HCT116 (cell line): ENCODE measurements at regions not wholly inside any gene's neighbourhood (a gene's known extent, or its start where the extent isn't known, plus 50 kb on each side); places are given as distances from the start of the nearest gene placed in this dataset.

Experiments used
- ATAC-seq: fragments of 200-7000 bp; cut with Tn5 transposase; 2 replicates; pipeline ENCODE4 v1.9.1; 2020; ENCODE audit warnings: mild to moderate bottlenecking, moderate library complexity
- BruUV-seq: library from RNA; stranded (reverse); fragments of 400-500 nt; replicated peaks from 2 replicates; lab custom pipeline; 2021; lab: Mats Ljungman, UMichigan
- CTCF ChIA-PET: fragments of 300-600 bp; sonication (Branson Sonifier 250); formaldehyde crosslinking; loops from one replicate; lab custom pipeline; 2021; ENCODE audit warnings: antibody characterized with exemption; lab: Charles Lee
- POLR2A ChIA-PET: fragments of 300-600, 350-600 bp; sonication (Branson Sonifier 250); formaldehyde crosslinking; loops from one replicate; lab custom pipeline; 2021; ENCODE audit warnings: antibody characterized with exemption; lab: Charles Lee
- RAD21 ChIA-PET, 2 experiments: fragments of 300-600 bp; sonication (Branson Sonifier 250); formaldehyde crosslinking; loops; one replicate each; lab custom pipeline; 2023; ENCODE audit warnings: low total read pairs in 2 of 2; ENCODE audit not compliant: uncharacterized antibody in 2 of 2, unreplicated experiment in 2 of 2, low non-redundant PET in 1 of 2; lab: Charles Lee
- DNase-seq: peaks from one replicate; pipeline ENCODE4 v3.0.0-alpha.2; 2010; ENCODE audit warnings: low read depth, low spot score
- H2AFZ ChIP-seq: fragments of 200-600 bp; shearing (Covaris generic), sonication (generic); 2 replicates; pipeline ENCODE4 v1.6.1; 2017; ENCODE audit warnings: low read depth, mixed run types, mixed read lengths, antibody characterized with exemption, low read length; ENCODE audit not compliant: poor library complexity, severe bottlenecking
- H3K27ac ChIP-seq: 2 replicates; pipeline ENCODE4 v1.5.1; 2012; ENCODE audit warnings: low read depth, low read length
- H3K27me3 ChIP-seq: fragments of 200-600 bp; sonication (generic); 2 replicates; pipeline ENCODE4 v1.6.1; 2016; ENCODE audit warnings: mixed run types, low read length, mixed read lengths; ENCODE audit not compliant: insufficient read depth
- H3K36me3 ChIP-seq, 2 experiments: fragments of 200-500 bp in 1 of 2; fragments of 200-600 bp in 1 of 2; sonication (Bioruptor generic) in 1 of 2; sonication (generic) in 1 of 2; 2 replicates each; pipeline versions ENCODE4 v1.5.1 to v1.6.1; 2014 to 2016; ENCODE audit warnings: low read length in 2 of 2, inconsistent platforms in 1 of 2, mixed read lengths in 1 of 2, mixed run types in 1 of 2; ENCODE audit not compliant: insufficient read depth in 2 of 2, control insufficient read depth in 1 of 2
- H3K4me1 ChIP-seq, 2 experiments: fragments of 200-600 bp in 1 of 2; sonication (generic) in 1 of 2; 2 replicates each; pipeline versions ENCODE4 v1.5.1 to v1.6.1; 2012 to 2017; ENCODE audit warnings: low read length in 2 of 2, inconsistent platforms in 1 of 2, mild to moderate bottlenecking in 1 of 2, mixed read lengths in 1 of 2, mixed run types in 1 of 2, moderate library complexity in 1 of 2; ENCODE audit not compliant: insufficient read depth in 2 of 2, control insufficient read depth in 1 of 2
- H3K4me2 ChIP-seq: fragments of 200-600 bp; sonication (generic); 2 replicates; pipeline ENCODE4 v1.6.1; 2017; ENCODE audit warnings: mixed run types, low read length, mixed read lengths
- H3K4me3 ChIP-seq, 2 experiments: fragments of 200-600 bp in 1 of 2; sonication (generic) in 1 of 2; replicated peaks in 1 of 2; 2 replicates each; pipeline ENCODE4 v1.5.1; 2011 to 2016; ENCODE audit warnings: low read length in 2 of 2, control low read depth in 1 of 2, low read depth in 1 of 2, mild to moderate bottlenecking in 1 of 2, mixed read lengths in 1 of 2, mixed run types in 1 of 2
- H3K79me2 ChIP-seq: fragments of 200-600 bp; sonication (generic); 2 replicates; pipeline ENCODE4 v1.6.1; 2017; ENCODE audit warnings: mild to moderate bottlenecking, mixed run types, low read length, moderate library complexity, mixed read lengths; ENCODE audit not compliant: insufficient read depth
- H3K9ac ChIP-seq: fragments of 200-600 bp; sonication (generic); 2 replicates; pipeline ENCODE4 v1.6.1; 2016; ENCODE audit warnings: low read length, mixed read lengths
- H3K9me2 ChIP-seq: fragments of 200-600 bp; sonication (generic), shearing (Covaris generic); 2 replicates; pipeline ENCODE4 v1.6.1; 2017; ENCODE audit warnings: mixed run types, mild to moderate bottlenecking, moderate library complexity; ENCODE audit not compliant: insufficient read depth
- H3K9me3 ChIP-seq, 2 experiments: fragments of 200-500 bp in 1 of 2; fragments of 200-600 bp in 1 of 2; sonication (Bioruptor generic) in 1 of 2; sonication (generic) in 1 of 2; 2 replicates each; pipeline ENCODE4 v1.6.1; 2014 to 2017; ENCODE audit warnings: low read length in 2 of 2, mixed read lengths in 2 of 2, inconsistent platforms in 1 of 2, low read depth in 1 of 2, mild to moderate bottlenecking in 1 of 2, mixed run types in 1 of 2, moderate library complexity in 1 of 2; ENCODE audit not compliant: control insufficient read depth in 1 of 2, insufficient read depth in 1 of 2
- H4K20me1 ChIP-seq: fragments of 200-600 bp; sonication (generic), shearing (Covaris generic); 2 replicates; pipeline ENCODE4 v1.6.1; 2017; ENCODE audit warnings: mixed run types, mild to moderate bottlenecking, moderate library complexity; ENCODE audit not compliant: insufficient read depth
- EGR1 ChIP-seq: IDR thresholded peaks from 2 replicates; pipeline ENCODE4 v1.6.1; 2012; ENCODE audit warnings: low read depth
- ELF1 ChIP-seq: IDR thresholded peaks from 2 replicates; pipeline ENCODE4 v1.6.1; 2012; ENCODE audit warnings: low read depth, borderline replicate concordance
- EZH2 ChIP-seq: fragments of 200-600 bp; sonication (generic); IDR thresholded peaks from 2 replicates; pipeline ENCODE4 v1.6.1; 2017; ENCODE audit warnings: antibody characterized with exemption, mixed run types
- FOSL1 ChIP-seq: IDR thresholded peaks from 2 replicates; pipeline ENCODE4 v1.6.1; 2012; ENCODE audit warnings: low read depth
- RAD21 ChIP-seq: IDR thresholded peaks from 2 replicates; pipeline ENCODE4 v1.6.1; 2012; ENCODE audit warnings: low read depth, mild to moderate bottlenecking
- SIN3A ChIP-seq: IDR thresholded peaks from 2 replicates; pipeline ENCODE4 v1.6.1; 2012; ENCODE audit warnings: low read depth
- YY1 ChIP-seq: IDR thresholded peaks from 2 replicates; pipeline ENCODE4 v1.6.1; 2011; ENCODE audit warnings: low read length, low read depth, moderate library complexity, mild to moderate bottlenecking; ENCODE audit not compliant: insufficient replicate concordance; ENCODE audit errors: extremely low read depth
- ZFX ChIP-seq: fragments of 450-650 bp; IDR thresholded peaks from 2 replicates; pipeline ENCODE4 v1.6.1; 2017
- intact Hi-C: fragments of 100-400 bp; cut with micrococcal nuclease; formaldehyde crosslinking; loops from 2 replicates; pipeline ENCODE4 v1.10.0; 2022
- TF ChIP-seq, protein P1 (sequence below): IDR thresholded peaks from 2 replicates; pipeline ENCODE4 v1.6.1; 2012
- TF ChIP-seq, protein P2 (sequence below): IDR thresholded peaks from 2 replicates; pipeline ENCODE4 v1.6.1; 2012; ENCODE audit warnings: low read depth

DNA sequence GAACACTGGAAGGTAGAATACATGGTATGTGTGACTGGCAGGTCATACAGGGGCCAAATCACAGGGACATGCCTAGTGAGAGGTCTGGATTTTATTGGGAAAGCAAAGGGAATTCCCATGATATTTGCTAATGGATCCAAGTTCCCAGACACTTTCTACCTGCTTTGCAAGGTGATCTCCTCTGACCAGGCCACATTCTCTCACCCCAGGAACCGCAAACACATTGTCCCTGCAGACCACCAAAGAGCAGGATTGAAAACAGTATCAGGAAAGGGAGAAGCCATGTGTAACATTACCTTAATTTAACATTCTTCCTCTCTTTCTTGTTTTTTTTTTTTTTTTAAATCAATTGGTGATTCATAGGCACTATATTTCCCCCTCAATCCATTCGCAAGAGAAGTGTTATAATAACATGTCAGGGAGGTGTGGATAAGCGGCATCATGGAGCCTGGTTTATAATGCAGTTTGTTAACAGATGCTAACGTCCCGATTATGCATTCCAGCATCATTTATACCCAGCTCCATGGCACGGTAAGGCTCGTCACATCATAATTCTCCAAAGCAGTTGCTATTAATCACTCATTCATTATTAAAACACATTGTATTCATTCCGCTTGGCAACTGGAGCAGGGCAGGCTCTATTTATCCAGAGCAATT is 155.1 kb upstream of the CCL2 start:
- Histone ChIP-seq H3K4me3 (no peak overlapping the region), H3K79me2 (no peaks in the 10 kb centered on the region), H3K4me2 (no peak overlapping the region), H3K27ac (no peak overlapping the region), H4K20me1 (no peaks in the 10 kb centered on the region), H3K4me1 (no peaks in the 10 kb centered on the region), H3K9me3 (peaks cover 0 to 4% of the 10 kb centered on the region in 2 experiments; a peak in 1 of 4 replicates), H3K9ac (no peak overlapping the region), H3K36me3 (no peaks in the 10 kb centered on the region), H3K27me3 (no peaks in the 10 kb centered on the region), H3K9me2 (no peaks in the 10 kb centered on the region), H2AFZ (no peak overlapping the region)
- no peak for DNase-seq
- POLR2A ChIA-PET: no interaction called here
- no peak for ATAC-seq
- CTCF ChIA-PET: no interaction called here
- intact Hi-C loops: loop anchor here (10.0 kb wide), 1 partner anchor 105 kb away; no protein-coding TSS in a partner anchor
- RAD21 ChIA-PET: no interaction called here
- TF ChIP-seq FOSL1 (no peak), EZH2 (no peak), EGR1 (no peak), SIN3A (no peak), YY1 (no peak), RAD21 (no peak), ELF1 (no peak), ZFX (no peak)
- TF ChIP-seq, protein P1, sequence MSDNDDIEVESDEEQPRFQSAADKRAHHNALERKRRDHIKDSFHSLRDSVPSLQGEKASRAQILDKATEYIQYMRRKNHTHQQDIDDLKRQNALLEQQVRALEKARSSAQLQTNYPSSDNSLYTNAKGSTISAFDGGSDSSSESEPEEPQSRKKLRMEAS: no peak
- TF ChIP-seq, protein P2, sequence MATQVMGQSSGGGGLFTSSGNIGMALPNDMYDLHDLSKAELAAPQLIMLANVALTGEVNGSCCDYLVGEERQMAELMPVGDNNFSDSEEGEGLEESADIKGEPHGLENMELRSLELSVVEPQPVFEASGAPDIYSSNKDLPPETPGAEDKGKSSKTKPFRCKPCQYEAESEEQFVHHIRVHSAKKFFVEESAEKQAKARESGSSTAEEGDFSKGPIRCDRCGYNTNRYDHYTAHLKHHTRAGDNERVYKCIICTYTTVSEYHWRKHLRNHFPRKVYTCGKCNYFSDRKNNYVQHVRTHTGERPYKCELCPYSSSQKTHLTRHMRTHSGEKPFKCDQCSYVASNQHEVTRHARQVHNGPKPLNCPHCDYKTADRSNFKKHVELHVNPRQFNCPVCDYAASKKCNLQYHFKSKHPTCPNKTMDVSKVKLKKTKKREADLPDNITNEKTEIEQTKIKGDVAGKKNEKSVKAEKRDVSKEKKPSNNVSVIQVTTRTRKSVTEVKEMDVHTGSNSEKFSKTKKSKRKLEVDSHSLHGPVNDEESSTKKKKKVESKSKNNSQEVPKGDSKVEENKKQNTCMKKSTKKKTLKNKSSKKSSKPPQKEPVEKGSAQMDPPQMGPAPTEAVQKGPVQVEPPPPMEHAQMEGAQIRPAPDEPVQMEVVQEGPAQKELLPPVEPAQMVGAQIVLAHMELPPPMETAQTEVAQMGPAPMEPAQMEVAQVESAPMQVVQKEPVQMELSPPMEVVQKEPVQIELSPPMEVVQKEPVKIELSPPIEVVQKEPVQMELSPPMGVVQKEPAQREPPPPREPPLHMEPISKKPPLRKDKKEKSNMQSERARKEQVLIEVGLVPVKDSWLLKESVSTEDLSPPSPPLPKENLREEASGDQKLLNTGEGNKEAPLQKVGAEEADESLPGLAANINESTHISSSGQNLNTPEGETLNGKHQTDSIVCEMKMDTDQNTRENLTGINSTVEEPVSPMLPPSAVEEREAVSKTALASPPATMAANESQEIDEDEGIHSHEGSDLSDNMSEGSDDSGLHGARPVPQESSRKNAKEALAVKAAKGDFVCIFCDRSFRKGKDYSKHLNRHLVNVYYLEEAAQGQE: no peak
- BruUV-seq: no TSS peak
